Dendritic cell treated with granulocyte-macrophage colony-stimulating factor and Interleukin-4, amounts not matched to agents 40 ng/mL and 50 ng/mL, for 4 days (primary cell): ENCODE measurements at regions not wholly inside any gene's neighbourhood (a gene's known extent, or its start where the extent isn't known, plus 50 kb on each side); places are given as distances from the start of the nearest gene placed in this dataset.
"Not testable (repeated sequence)": the region's sequence is repeated elsewhere in the genome, so short reads cannot be mapped to it uniquely, and the experiment has no call there.

Source experiments
- H3K27ac Mint-ChIP-seq: one replicate; pipeline ENCODE4 v1.8.0; 2022; ENCODE audit warnings: mild to moderate bottlenecking, mixed read lengths
- H3K27me3 Mint-ChIP-seq: one replicate; pipeline ENCODE4 v1.8.0; 2022; ENCODE audit warnings: mild to moderate bottlenecking, mixed read lengths
- H3K36me3 Mint-ChIP-seq: one replicate; pipeline ENCODE4 v1.8.0; 2022; ENCODE audit warnings: low read depth, mixed read lengths
- H3K4me1 Mint-ChIP-seq: one replicate; pipeline ENCODE4 v1.8.0; 2022; ENCODE audit warnings: low read depth, mixed read lengths
- H3K4me3 Mint-ChIP-seq: one replicate; pipeline ENCODE4 v1.8.0; 2022; ENCODE audit warnings: mild to moderate bottlenecking, moderate library complexity, mixed read lengths
- H3K9me3 Mint-ChIP-seq: one replicate; pipeline ENCODE4 v1.8.0; 2022; ENCODE audit warnings: mixed read lengths
- intact Hi-C: fragments of 100-400 bp; cut with micrococcal nuclease; formaldehyde crosslinking; loops from one replicate; pipeline ENCODE4 v1.15.0; 2022

DNA sequence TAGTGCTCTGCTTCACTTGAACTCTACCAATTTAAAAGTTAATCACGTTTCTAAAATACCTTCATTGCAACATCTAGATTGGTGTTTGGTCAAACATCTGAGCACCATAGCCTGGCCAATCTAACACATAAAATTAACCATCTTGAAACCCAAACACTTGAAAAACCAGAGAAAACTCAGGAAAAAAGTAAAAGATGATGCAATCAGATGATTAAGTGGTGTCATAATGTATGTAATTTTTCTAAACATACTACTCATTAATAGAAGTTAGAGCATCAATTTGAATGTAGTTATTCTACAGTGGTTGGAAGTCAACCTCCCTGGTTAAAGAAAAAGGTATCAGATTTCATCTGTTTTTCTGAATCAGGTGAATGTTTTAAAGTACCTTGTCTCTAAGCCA is 228.6 kb upstream of the ID4 start:
- Mint-ChIP-seq H3K9me3 (peaks cover 43% of the 10 kb centered on the region), H3K36me3 (no peaks in the 10 kb centered on the region), H3K4me1 (no peaks in the 10 kb centered on the region), H3K4me3 (no peak overlapping the region), H3K27ac (no peak overlapping the region), H3K27me3 (no peaks in the 10 kb centered on the region)
- intact Hi-C loops = no loop called here

DNA sequence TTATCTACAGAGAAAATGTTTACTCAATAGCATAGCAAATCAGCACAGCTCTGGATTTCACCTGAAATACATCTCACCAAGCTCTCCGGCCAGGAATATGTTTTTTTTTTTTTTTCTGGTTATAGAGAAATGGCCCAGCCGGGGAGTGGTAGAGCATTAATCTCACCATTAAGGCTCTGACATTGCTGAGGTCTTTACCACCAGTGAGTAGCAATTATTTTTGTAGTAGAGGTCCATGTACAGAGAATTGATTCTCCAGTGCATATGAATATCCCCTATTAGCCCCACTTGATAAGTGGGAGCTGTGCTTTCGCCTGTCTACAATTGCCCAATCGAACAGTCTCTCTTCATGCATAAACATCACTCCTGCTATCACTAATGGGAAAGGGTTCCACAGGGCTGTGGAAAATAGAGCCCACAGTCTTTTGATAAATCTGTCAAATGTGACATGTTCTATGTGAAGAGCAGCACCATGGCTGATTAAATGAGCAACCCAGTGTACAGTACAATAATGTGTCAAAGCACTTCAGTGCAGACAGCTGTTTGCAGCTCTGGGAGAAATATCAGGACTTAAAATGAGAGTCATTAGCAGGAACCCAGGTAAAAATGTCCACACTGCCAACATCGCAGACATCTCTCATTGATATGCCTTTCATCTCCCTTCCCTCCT is 227.1 kb upstream of the ID4 start:
- Mint-ChIP-seq H3K4me1 (no peaks in the 10 kb centered on the region), H3K27me3 (no peaks in the 10 kb centered on the region), H3K4me3 (no peak overlapping the region), H3K36me3 (no peaks in the 10 kb centered on the region), H3K9me3 (peaks cover 55% of the 10 kb centered on the region), H3K27ac (no peak overlapping the region)
- intact Hi-C loops = no loop called here

DNA sequence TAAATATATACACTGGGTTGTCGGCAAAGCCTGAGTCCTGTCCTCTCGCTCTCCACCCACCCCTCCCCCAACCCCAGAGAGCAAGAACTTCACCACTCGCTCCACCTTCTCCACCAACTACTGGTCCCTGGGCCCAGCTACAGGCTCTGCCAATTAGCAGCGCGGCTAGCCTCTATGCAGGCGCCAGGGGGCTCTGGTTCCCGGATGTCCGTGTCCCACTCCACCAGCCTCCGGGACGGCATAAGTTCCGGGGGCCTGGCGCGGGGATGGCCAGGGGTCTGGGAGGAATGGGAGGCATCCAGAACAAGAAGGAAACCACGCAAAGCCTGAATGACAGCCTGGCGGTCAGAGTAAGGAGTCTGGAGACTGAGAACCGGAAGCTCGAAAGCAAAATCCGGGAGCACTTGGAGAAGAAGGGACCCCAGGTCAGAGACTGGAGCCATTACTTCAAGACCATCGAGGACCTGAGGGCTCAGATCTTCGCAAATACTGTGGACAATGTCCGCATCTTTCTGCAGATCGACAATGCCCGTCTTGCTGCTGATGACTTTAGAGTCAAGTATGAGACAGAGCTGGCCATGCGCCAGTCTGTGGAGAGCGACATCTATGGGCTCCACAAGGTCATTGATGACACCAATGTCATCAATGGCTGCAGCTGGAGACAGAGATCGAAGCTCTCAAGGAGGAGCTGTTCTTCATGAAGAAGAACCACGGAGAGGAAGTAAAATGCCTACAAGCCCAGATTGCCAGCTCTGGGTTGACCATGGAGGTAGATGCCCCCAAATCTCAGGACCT is 224.3 kb upstream of the ID4 start:
- H3K27me3 Mint-ChIP-seq, intact Hi-C loops, H3K4me3 Mint-ChIP-seq, H3K27ac Mint-ChIP-seq, H3K36me3 Mint-ChIP-seq, H3K4me1 Mint-ChIP-seq: not testable (repeated sequence)
- H3K9me3 Mint-ChIP-seq = peaks cover 53% of the 10 kb centered on the region

DNA sequence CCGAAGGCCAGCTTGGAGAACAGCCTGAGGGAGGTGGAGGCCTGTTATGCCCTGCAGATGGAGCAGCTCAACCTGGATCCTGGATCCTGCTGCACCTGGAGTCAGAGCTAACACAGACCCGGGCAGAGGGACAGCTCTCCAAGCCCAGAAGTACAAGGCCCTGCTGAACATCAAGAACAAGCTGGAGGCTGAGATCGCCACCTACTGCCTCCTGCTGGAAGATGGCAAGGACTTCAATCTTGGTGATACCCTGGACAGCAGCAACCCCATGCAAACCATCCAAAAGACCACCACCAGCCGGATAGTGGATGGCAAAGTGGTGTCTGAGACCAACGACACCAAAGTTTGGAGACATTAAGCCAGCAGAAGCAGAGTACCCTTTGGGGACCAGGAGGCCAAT is 223.5 kb upstream of the ID4 start:
- intact Hi-C loops = no loop called here
- Mint-ChIP-seq H3K4me3 (no peak overlapping the region), H3K4me1 (no peaks in the 10 kb centered on the region), H3K27me3 (no peaks in the 10 kb centered on the region), H3K36me3 (no peaks in the 10 kb centered on the region), H3K27ac (no peak overlapping the region), H3K9me3 (peaks cover 58% of the 10 kb centered on the region)

DNA sequence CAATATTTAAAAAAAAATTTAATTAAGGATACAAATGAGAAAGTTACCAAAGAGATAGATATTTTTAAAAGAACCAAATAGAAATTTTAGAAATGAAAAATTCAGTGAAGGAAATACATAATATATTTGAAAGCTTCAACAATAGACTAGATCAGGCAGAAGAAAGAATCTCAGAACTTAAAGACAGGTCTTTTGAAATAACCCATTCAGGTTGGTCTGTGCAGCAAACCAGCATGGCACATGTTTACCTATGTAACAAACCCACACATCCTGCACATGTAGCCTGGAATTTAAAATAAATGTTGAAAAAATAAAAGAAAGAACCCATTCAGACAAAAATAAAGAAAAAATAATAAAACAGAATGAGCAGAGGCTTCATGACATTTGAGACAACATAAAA is 221.1 kb upstream of the ID4 start:
- Mint-ChIP-seq H3K27ac (no peak overlapping the region), H3K9me3 (peaks cover 71% of the 10 kb centered on the region), H3K27me3 (no peaks in the 10 kb centered on the region), H3K4me1 (no peaks in the 10 kb centered on the region), H3K4me3 (no peak overlapping the region), H3K36me3 (no peaks in the 10 kb centered on the region)
- intact Hi-C loops = no loop called here

DNA sequence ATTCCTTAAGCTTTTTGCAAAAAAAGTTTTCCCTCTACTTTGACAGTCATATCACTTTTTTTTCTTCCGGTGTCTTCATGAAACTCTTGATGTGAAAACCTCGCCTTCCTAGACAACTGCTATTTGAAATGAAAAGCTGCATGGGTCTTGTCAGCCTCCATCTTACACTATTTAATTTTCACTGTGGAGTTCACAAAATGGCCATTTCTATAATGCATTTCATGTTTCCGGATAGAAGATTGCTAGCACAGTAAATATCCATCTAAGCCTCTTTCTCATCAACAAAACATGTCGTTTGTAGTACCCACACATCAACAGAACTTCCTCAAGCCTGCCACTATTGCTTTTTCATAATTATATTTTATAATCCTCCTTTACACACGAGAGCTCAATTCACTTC is 204.9 kb upstream of the ID4 start:
- H3K36me3 Mint-ChIP-seq = no peaks in the 10 kb centered on the region
- no peak overlapping the region for H3K4me3 Mint-ChIP-seq
- no peak overlapping the region for H3K27ac Mint-ChIP-seq
- H3K9me3 Mint-ChIP-seq = peaks cover 9% of the 10 kb centered on the region
- H3K27me3 Mint-ChIP-seq = no peaks in the 10 kb centered on the region
- no peaks in the 10 kb centered on the region for H3K4me1 Mint-ChIP-seq
- intact Hi-C loops = no loop called here

DNA sequence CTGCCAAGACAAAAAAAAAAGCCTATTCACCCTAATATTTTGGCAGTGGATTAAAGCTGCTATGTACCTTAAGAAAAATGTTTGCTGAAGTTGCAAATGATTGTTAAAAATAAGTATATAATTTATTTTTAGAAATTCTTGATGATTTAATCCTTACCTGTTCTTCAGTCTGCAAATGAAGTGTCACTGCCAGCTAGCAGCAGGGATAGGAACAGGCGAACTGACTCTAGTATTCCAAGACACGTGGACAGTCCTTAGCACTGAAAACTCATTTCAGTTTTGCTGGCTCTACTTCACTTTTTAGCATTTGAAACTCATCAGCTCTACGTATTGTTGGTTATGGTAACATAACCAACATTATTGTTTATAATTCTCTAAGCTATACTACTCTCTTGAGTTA is 204.4 kb upstream of the ID4 start:
- H3K27me3 Mint-ChIP-seq = no peaks in the 10 kb centered on the region
- intact Hi-C loops = no loop called here
- no peaks in the 10 kb centered on the region for H3K4me1 Mint-ChIP-seq
- no peak overlapping the region for H3K27ac Mint-ChIP-seq
- no peaks in the 10 kb centered on the region for H3K36me3 Mint-ChIP-seq
- no peak overlapping the region for H3K4me3 Mint-ChIP-seq
- peaks cover 9% of the 10 kb centered on the region for H3K9me3 Mint-ChIP-seq

DNA sequence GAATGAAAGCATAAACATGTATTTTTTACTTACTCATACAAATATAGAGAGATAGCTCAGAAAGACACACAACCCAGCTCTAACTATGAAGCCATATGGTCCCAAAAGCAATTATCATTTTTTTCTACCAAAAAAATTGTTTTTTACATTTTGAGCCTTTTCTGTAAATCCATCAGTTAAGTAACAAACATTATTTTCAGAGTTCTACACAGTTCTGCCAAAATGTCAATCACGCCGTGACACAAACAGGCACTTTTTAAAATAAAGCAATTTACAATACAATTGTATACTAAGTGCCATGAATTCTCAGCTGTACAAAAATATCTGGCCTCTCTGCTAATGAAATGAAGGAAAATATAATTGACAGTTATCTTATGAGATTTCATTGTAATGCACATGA is 201.4 kb upstream of the ID4 start:
- H3K4me1 Mint-ChIP-seq = no peaks in the 10 kb centered on the region
- no peak overlapping the region for H3K27ac Mint-ChIP-seq
- no peaks in the 10 kb centered on the region for H3K27me3 Mint-ChIP-seq
- H3K36me3 Mint-ChIP-seq = no peaks in the 10 kb centered on the region
- H3K4me3 Mint-ChIP-seq = no peak overlapping the region
- intact Hi-C loops = no loop called here
- peaks cover 31% of the 10 kb centered on the region for H3K9me3 Mint-ChIP-seq

DNA sequence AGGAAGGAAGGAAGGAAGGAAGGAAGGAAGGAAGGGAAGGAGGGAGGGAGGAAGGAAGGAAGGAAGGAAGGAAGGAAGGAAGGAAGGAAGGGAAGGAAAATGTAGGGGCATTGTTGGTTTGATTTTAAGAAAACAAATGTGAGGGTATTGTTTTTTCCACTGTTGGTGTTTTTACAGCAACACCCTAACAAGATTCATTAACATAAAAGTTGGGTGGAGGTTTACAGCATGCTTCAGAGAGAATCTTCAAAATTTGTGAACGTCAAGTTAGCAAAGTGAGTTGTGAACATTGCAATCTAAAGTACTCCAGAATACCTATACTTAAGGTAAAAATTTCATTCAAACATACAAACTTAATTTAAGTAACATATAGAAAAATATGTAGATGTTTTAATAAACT is 200.2 kb upstream of the ID4 start:
- no peaks in the 10 kb centered on the region for H3K27me3 Mint-ChIP-seq
- peaks cover 31% of the 10 kb centered on the region for H3K9me3 Mint-ChIP-seq
- H3K4me1 Mint-ChIP-seq = no peaks in the 10 kb centered on the region
- intact Hi-C loops = no loop called here
- H3K27ac Mint-ChIP-seq = no peak overlapping the region
- H3K4me3 Mint-ChIP-seq = no peak overlapping the region
- H3K36me3 Mint-ChIP-seq = no peaks in the 10 kb centered on the region

DNA sequence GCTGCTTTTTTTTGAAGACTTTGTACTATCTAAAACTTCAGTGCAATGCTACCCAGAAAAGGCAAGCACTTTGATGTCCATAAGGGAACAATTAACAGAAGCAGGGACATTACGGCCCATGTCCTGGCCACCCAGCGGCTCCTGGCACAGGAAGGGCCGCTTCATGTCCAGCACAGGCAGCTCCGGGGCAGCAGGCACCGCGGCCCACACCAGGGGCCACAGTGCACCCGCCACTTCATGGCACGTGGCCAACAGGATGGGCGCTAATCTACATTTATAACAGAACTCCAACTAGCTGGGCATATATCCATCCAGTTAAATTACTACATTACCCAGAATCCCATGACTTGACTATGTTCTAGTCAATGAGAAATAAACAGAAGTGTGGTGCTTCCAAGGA is 198.2 kb upstream of the ID4 start:
- H3K4me3 Mint-ChIP-seq = no peak overlapping the region
- H3K27ac Mint-ChIP-seq = no peak overlapping the region
- H3K36me3 Mint-ChIP-seq = no peaks in the 10 kb centered on the region
- H3K4me1 Mint-ChIP-seq = no peaks in the 10 kb centered on the region
- intact Hi-C loops = no loop called here
- H3K27me3 Mint-ChIP-seq = no peaks in the 10 kb centered on the region
- peaks cover 31% of the 10 kb centered on the region for H3K9me3 Mint-ChIP-seq

DNA sequence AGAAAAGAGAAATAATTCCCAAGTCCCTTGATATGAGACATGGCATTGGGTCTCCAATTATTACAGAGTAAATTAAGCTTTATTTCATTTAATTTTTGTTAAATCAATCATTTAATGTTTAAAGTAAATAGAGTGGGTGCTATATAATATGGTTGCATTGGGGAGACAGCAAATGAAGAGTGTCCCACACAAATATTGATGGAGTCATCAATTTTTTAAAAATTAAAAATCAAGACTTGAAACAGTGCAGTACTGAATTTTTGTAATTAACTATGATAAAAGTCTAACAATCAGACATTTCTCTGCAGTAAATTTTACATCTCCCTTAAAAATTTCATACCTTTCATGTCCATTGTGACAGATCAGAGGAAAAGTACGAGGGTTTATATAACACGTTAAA is 193.9 kb upstream of the ID4 start:
- H3K27ac Mint-ChIP-seq = no peak overlapping the region
- intact Hi-C loops = no loop called here
- no peaks in the 10 kb centered on the region for H3K36me3 Mint-ChIP-seq
- no peaks in the 10 kb centered on the region for H3K4me1 Mint-ChIP-seq
- no peaks in the 10 kb centered on the region for H3K27me3 Mint-ChIP-seq
- H3K9me3 Mint-ChIP-seq = peaks cover 18% of the 10 kb centered on the region
- no peak overlapping the region for H3K4me3 Mint-ChIP-seq

DNA sequence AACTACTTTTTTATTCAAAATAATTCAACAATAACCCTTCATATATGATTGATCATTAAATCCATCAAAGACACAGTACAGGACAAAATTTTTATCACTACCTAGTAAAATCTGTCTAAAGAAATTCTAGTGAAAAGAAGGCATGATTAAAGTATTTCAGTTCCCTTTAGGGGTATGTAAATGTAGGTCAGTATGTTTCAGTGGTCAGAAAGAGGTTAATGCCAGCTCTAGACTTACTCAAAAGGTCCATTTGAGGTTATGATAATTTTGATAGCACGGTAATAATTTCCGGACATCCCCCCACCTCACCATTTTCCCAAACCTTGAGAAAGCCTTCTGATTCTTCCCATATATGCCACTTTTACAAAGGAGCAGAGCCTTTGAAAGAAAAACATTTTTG is 193.5 kb upstream of the ID4 start:
- Mint-ChIP-seq H3K9me3 (peaks cover 13% of the 10 kb centered on the region), H3K27me3 (no peaks in the 10 kb centered on the region), H3K4me3 (no peak overlapping the region), H3K27ac (no peak overlapping the region), H3K36me3 (no peaks in the 10 kb centered on the region), H3K4me1 (no peaks in the 10 kb centered on the region)
- intact Hi-C loops = no loop called here

DNA sequence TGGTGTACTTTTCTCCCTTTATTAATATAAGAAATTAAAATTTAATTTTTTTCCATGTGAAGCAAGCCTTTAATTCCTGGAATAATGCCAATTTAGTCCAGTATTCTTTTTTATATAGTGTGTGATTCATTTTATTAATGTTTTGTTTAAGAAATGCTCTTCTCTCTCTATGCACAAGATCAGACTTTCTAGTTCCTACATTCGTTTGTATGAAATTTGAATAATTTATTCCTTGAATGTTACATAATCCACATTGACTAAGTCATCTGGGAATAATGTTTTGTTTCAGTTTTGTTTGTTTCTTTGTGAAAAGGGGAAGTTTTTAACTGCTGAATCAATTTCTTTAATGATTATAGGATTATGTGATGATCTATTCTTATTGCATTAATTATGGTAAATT is 181.4 kb upstream of the ID4 start:
- Mint-ChIP-seq H3K27ac (no peak overlapping the region), H3K27me3 (no peaks in the 10 kb centered on the region), H3K4me1 (no peaks in the 10 kb centered on the region), H3K36me3 (no peaks in the 10 kb centered on the region), H3K4me3 (no peak overlapping the region), H3K9me3 (peaks cover 17% of the 10 kb centered on the region)
- intact Hi-C loops = no loop called here

DNA sequence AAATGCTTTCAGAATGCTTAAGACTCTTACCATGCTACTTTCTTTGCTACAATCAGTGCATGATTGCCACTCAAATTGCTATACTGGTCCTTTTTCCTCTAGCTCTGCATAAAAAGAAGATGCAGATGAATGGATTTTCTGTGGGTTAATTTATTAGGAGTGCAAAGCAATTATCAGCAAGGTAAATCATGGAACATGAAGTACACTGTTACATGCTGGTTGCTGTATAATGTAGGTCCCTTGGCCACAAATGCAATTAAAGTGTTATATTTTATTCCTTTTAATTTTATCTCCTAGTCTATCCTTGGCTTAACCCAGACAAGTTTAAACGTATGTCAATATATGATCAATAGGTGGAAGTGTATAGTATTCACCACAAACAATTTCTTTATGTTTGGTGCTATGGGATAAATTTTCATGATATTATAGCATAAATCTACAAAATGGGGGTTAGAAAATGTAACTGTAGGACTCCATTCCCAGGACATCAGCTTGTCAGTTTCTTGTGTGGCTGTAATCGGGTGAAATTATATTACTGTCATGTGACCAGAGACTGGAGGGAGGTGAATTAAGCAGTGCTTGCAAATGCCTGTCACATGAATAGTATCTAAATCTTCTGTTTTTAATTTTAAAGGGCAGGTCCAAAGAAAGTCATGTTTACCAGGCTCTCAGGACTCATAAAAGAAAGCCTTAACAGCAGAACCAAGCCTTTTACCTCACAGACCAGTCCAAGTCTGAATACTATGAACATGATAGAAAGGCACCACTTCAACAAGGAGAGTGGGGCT is 176.9 kb upstream of the ID4 start:
- no peak overlapping the region for H3K4me3 Mint-ChIP-seq
- H3K9me3 Mint-ChIP-seq = peaks cover 17% of the 10 kb centered on the region
- intact Hi-C loops = no loop called here
- H3K27me3 Mint-ChIP-seq = no peaks in the 10 kb centered on the region
- no peaks in the 10 kb centered on the region for H3K36me3 Mint-ChIP-seq
- no peaks in the 10 kb centered on the region for H3K4me1 Mint-ChIP-seq
- no peak overlapping the region for H3K27ac Mint-ChIP-seq
